SJSA1 (cell line): ENCODE measurements at regions not wholly inside any gene's neighbourhood (a gene's known extent, or its start where the extent isn't known, plus 50 kb on each side); places are given as distances from the start of the nearest gene placed in this dataset.
A peak's percentile ranks its signal among the peaks of the same experiment; 100 is the strongest.

Experiments
- DNase-seq, 2 experiments: peaks; one replicate each; pipeline ENCODE4 v3.0.0-alpha.2; 2015 to 2020; ENCODE audit warnings: low spot score in 2 of 2, low read depth in 1 of 2
- H3K27ac ChIP-seq: fragments of 250-450 bp; sonication (Bioruptor Pico); 2 replicates; pipeline ENCODE4 v1.5.1; 2020; ENCODE audit warnings: mild to moderate bottlenecking, moderate library complexity
- H3K27me3 ChIP-seq: fragments of 250-450 bp; sonication (Bioruptor Pico); replicated peaks from 2 replicates; pipeline ENCODE4 v1.5.1; 2020; ENCODE audit warnings: mild to moderate bottlenecking, moderate library complexity
- H3K36me3 ChIP-seq: fragments of 250-450 bp; sonication (Bioruptor Pico); 2 replicates; pipeline ENCODE4 v1.5.1; 2020; ENCODE audit warnings: mild to moderate bottlenecking
- H3K4me1 ChIP-seq: fragments of 250-450 bp; sonication (Bioruptor Pico); replicated peaks from 2 replicates; pipeline ENCODE4 v1.6.1; 2021; ENCODE audit warnings: mild to moderate bottlenecking
- H3K4me3 ChIP-seq: fragments of 250-450 bp; sonication (Bioruptor Pico); 2 replicates; pipeline ENCODE4 v1.5.1; 2020; ENCODE audit warnings: mild to moderate bottlenecking
- H3K9me3 ChIP-seq: fragments of 250-450 bp; sonication (Bioruptor Pico); replicated peaks from 2 replicates; pipeline ENCODE4 v1.5.1; 2020; ENCODE audit warnings: mild to moderate bottlenecking

- H3K36me3 ChIP-seq, result no peaks in the 10 kb centered on the region
- no peak overlapping the region for H3K27ac ChIP-seq
- no peak for DNase-seq
- H3K27me3 ChIP-seq, result no peaks in the 10 kb centered on the region
- H3K9me3 ChIP-seq, result no peaks in the 10 kb centered on the region
- H3K4me1 ChIP-seq, result no peaks in the 10 kb centered on the region
- no peak overlapping the region for H3K4me3 ChIP-seq
Measured at GRCh38 chr3:182045736-182046135, 334.0 kb downstream of the SOX2 start.

- no peak overlapping the region for H3K27ac ChIP-seq
- no peaks in the 10 kb centered on the region for H3K27me3 ChIP-seq
- H3K4me3 ChIP-seq, result no peak overlapping the region
- H3K36me3 ChIP-seq, result no peaks in the 10 kb centered on the region
- no peaks in the 10 kb centered on the region for H3K4me1 ChIP-seq
- H3K9me3 ChIP-seq, result no peaks in the 10 kb centered on the region
- no peak for DNase-seq
Measured at GRCh38 chr3:182046166-182046764, 334.5 kb downstream of the SOX2 start.

- H3K36me3 ChIP-seq, result no peaks in the 10 kb centered on the region
- H3K9me3 ChIP-seq, result no peaks in the 10 kb centered on the region
- DNase-seq, result no peak
- no peaks in the 10 kb centered on the region for H3K4me1 ChIP-seq
- no peaks in the 10 kb centered on the region for H3K27me3 ChIP-seq
- no peak overlapping the region for H3K4me3 ChIP-seq
- no peak overlapping the region for H3K27ac ChIP-seq
Measured at GRCh38 chr3:182050932-182051331, 339.2 kb downstream of the SOX2 start.

GRCh38 chr3:182052332-182052731 lies 340.6 kb downstream of the SOX2 start:
- no peaks in the 10 kb centered on the region for H3K4me1 ChIP-seq
- H3K27me3 ChIP-seq, result no peaks in the 10 kb centered on the region
- no peak overlapping the region for H3K27ac ChIP-seq
- no peak for DNase-seq
- no peaks in the 10 kb centered on the region for H3K36me3 ChIP-seq
- no peaks in the 10 kb centered on the region for H3K9me3 ChIP-seq
- no peak overlapping the region for H3K4me3 ChIP-seq

GRCh38 chr3:182052757-182053156 lies 341.0 kb downstream of the SOX2 start:
- H3K4me1 ChIP-seq, result no peaks in the 10 kb centered on the region
- no peaks in the 10 kb centered on the region for H3K27me3 ChIP-seq
- DNase-seq, result no peak
- no peaks in the 10 kb centered on the region for H3K9me3 ChIP-seq
- no peak overlapping the region for H3K4me3 ChIP-seq
- no peak overlapping the region for H3K27ac ChIP-seq
- H3K36me3 ChIP-seq, result no peaks in the 10 kb centered on the region

- H3K27me3 ChIP-seq, result no peaks in the 10 kb centered on the region
- no peak overlapping the region for H3K4me3 ChIP-seq
- no peaks in the 10 kb centered on the region for H3K4me1 ChIP-seq
- H3K9me3 ChIP-seq, result no peaks in the 10 kb centered on the region
- no peaks in the 10 kb centered on the region for H3K36me3 ChIP-seq
- H3K27ac ChIP-seq, result no peak overlapping the region
- DNase-seq, result no peak
Measured at GRCh38 chr3:182058488-182058887, 346.8 kb downstream of the SOX2 start.

GRCh38 chr3:182063742-182064141 lies 352.0 kb downstream of the SOX2 start:
- H3K4me1 ChIP-seq, result no peaks in the 10 kb centered on the region
- no peak for DNase-seq
- H3K27me3 ChIP-seq, result no peaks in the 10 kb centered on the region
- no peaks in the 10 kb centered on the region for H3K9me3 ChIP-seq
- no peak overlapping the region for H3K27ac ChIP-seq
- no peaks in the 10 kb centered on the region for H3K36me3 ChIP-seq
- no peak overlapping the region for H3K4me3 ChIP-seq

GRCh38 chr3:182067423-182067822 lies 355.7 kb downstream of the SOX2 start:
- no peaks in the 10 kb centered on the region for H3K9me3 ChIP-seq
- no peak overlapping the region for H3K4me3 ChIP-seq
- no peaks in the 10 kb centered on the region for H3K27me3 ChIP-seq
- no peaks in the 10 kb centered on the region for H3K36me3 ChIP-seq
- no peak for DNase-seq
- no peaks in the 10 kb centered on the region for H3K4me1 ChIP-seq
- H3K27ac ChIP-seq, result no peak overlapping the region

GRCh38 chr3:182078316-182078715 lies 366.6 kb downstream of the SOX2 start:
- Histone ChIP-seq H3K4me3 (no peak overlapping the region), H3K27me3 (no peaks in the 10 kb centered on the region)
- DNase-seq, result no peak

GRCh38 chr3:182078929-182079328 lies 367.2 kb downstream of the SOX2 start:
- Histone ChIP-seq H3K4me1 (peaks cover 24% of the 10 kb centered on the region), H3K27me3 (no peaks in the 10 kb centered on the region), H3K36me3 (no peaks in the 10 kb centered on the region), H3K4me3 (no peak overlapping the region), H3K27ac (no peak overlapping the region), H3K9me3 (no peaks in the 10 kb centered on the region)
- no peak for DNase-seq

More at GRCh38 chr3:182078316-182078715, 366.6 kb downstream of the SOX2 start:
- no peak overlapping the region for H3K27ac ChIP-seq
- no peaks in the 10 kb centered on the region for H3K9me3 ChIP-seq
- no peaks in the 10 kb centered on the region for H3K36me3 ChIP-seq
- H3K4me1 ChIP-seq, result peaks cover 18% of the 10 kb centered on the region

- H3K9me3 ChIP-seq, result no peaks in the 10 kb centered on the region
- no peaks in the 10 kb centered on the region for H3K36me3 ChIP-seq
- H3K4me3 ChIP-seq, result no peak overlapping the region
- peaks cover 25% of the 10 kb centered on the region for H3K4me1 ChIP-seq
- H3K27ac ChIP-seq, result no peak overlapping the region
- no peaks in the 10 kb centered on the region for H3K27me3 ChIP-seq
- no peak for DNase-seq
Measured at GRCh38 chr3:182081096-182081495, 369.4 kb downstream of the SOX2 start.

- Histone ChIP-seq H3K4me3 (no peak overlapping the region), H3K4me1 (peaks cover 25% of the 10 kb centered on the region), H3K27me3 (no peaks in the 10 kb centered on the region), H3K9me3 (no peaks in the 10 kb centered on the region), H3K36me3 (no peaks in the 10 kb centered on the region), H3K27ac (peak overlapping the region; percentile 67)
- peak; percentile 41 to 74 for DNase-seq
Measured at GRCh38 chr3:182083112-182083511, 371.4 kb downstream of the SOX2 start.

- no peaks in the 10 kb centered on the region for H3K36me3 ChIP-seq
- H3K27me3 ChIP-seq, result no peaks in the 10 kb centered on the region
- no peak overlapping the region for H3K4me3 ChIP-seq
- no peak for DNase-seq
- H3K4me1 ChIP-seq, result no peaks in the 10 kb centered on the region
- no peak overlapping the region for H3K27ac ChIP-seq
- no peaks in the 10 kb centered on the region for H3K9me3 ChIP-seq
Measured at GRCh38 chr3:182092662-182093262, 381.0 kb downstream of the SOX2 start.

GRCh38 chr3:182094321-182094720 lies 382.6 kb downstream of the SOX2 start:
- Histone ChIP-seq H3K4me3 (no peak overlapping the region), H3K27me3 (no peaks in the 10 kb centered on the region), H3K36me3 (no peaks in the 10 kb centered on the region), H3K9me3 (no peaks in the 10 kb centered on the region), H3K4me1 (no peaks in the 10 kb centered on the region), H3K27ac (no peak overlapping the region)
- no peak for DNase-seq

GRCh38 chr3:182104881-182105280 lies 393.2 kb downstream of the SOX2 start:
- Histone ChIP-seq H3K4me1 (peaks cover 12% of the 10 kb centered on the region), H3K4me3 (no peak overlapping the region), H3K9me3 (0 out of 2 replicates have a peak, but pooled peaks cover 3% of the 10 kb centered on the region), H3K36me3 (no peaks in the 10 kb centered on the region), H3K27me3 (no peaks in the 10 kb centered on the region), H3K27ac (no peak overlapping the region)
- peak in 1 of 2 experiments; percentile 3 for DNase-seq
